ENCODE measurements at regions not wholly inside any gene's neighbourhood (a gene's known extent, or its start where the extent isn't known, plus 50 kb on each side); places are given as distances from the start of the nearest gene placed in this dataset.

- no peak for TF ChIP-seq ZFX (IDR thresholded peaks at IDR 0.05; ENCODE audit: borderline replicate concordance)
- no peak for TF ChIP-seq CTCF (IDR thresholded peaks at IDR 0.05)
- no peak overlapping the region for H3K27ac ChIP-seq
Observed at GRCh38 chr1:96360036-96360795, 361.4 kb upstream of the PTBP2 start.

GRCh38 chr1:96361271-96361856 is 360.2 kb upstream of the PTBP2 start:
- H3K27ac ChIP-seq = no peak overlapping the region
- TF ChIP-seq ZFX (IDR thresholded peaks at IDR 0.05; ENCODE audit: borderline replicate concordance) = no peak
- TF ChIP-seq CTCF (IDR thresholded peaks at IDR 0.05) = no peak

- no peak overlapping the region for H3K27ac ChIP-seq
- no peak for TF ChIP-seq ZFX (IDR thresholded peaks at IDR 0.05; ENCODE audit: borderline replicate concordance)
- no peak for TF ChIP-seq CTCF (IDR thresholded peaks at IDR 0.05)
Observed at GRCh38 chr1:96361961-96362360, 359.6 kb upstream of the PTBP2 start.

- H3K27ac ChIP-seq = no peak overlapping the region
- TF ChIP-seq ZFX (IDR thresholded peaks at IDR 0.05; ENCODE audit: borderline replicate concordance) (no peak), CTCF (IDR thresholded peaks at IDR 0.05) (no peak)
Observed at GRCh38 chr1:96362623-96363022, 359.0 kb upstream of the PTBP2 start.

- H3K27ac ChIP-seq = no peak overlapping the region
- TF ChIP-seq CTCF (IDR thresholded peaks at IDR 0.05) (no peak), ZFX (IDR thresholded peaks at IDR 0.05; ENCODE audit: borderline replicate concordance) (no peak)
Observed at GRCh38 chr1:96363826-96364225, 357.8 kb upstream of the PTBP2 start.

GRCh38 chr1:96364576-96364975 is 357.0 kb upstream of the PTBP2 start:
- TF ChIP-seq ZFX (IDR thresholded peaks at IDR 0.05; ENCODE audit: borderline replicate concordance) = no peak
- TF ChIP-seq CTCF (IDR thresholded peaks at IDR 0.05) = no peak
- H3K27ac ChIP-seq = no peak overlapping the region

- TF ChIP-seq ZFX (IDR thresholded peaks at IDR 0.05; ENCODE audit: borderline replicate concordance) (no peak), CTCF (IDR thresholded peaks at IDR 0.05) (no peak)
- no peak overlapping the region for H3K27ac ChIP-seq
Observed at GRCh38 chr1:96365076-96365475, 356.5 kb upstream of the PTBP2 start.
